ENCODE measurements at regions not wholly inside any gene's neighbourhood (a gene's known extent, or its start where the extent isn't known, plus 50 kb on each side); places are given as distances from the start of the nearest gene placed in this dataset.

- Histone ChIP-seq H3K4ac (ENCODE audit: low read depth, low read length) (no peak overlapping the region), H2AK9ac (replicated peaks; ENCODE audit: low read depth, low read length, poor library complexity) (no peak overlapping the region), H3K23ac (ENCODE audit: low read depth, low read length) (no peak overlapping the region), H3K9ac (ENCODE audit: low read depth, low read length) (no peak overlapping the region), H3K56ac (ENCODE audit: extremely low read depth, insufficient read depth, low read length) (no peak overlapping the region), H4K20me1 (ENCODE audit: insufficient read depth, low read length) (no peaks in the 10 kb centered on the region), H3K27ac (ENCODE audit: insufficient read depth, low read length) (no peak overlapping the region), H3K4me3 (ENCODE audit: insufficient read depth, low read depth, low read length) (no peak overlapping the region), H3K9me1 (ENCODE audit: insufficient read depth, low read length) (no peaks in the 10 kb centered on the region), H3K14ac (replicated peaks; ENCODE audit: low read depth, low read length) (no peak overlapping the region), H4K8ac (ENCODE audit: low read depth in 2 of 2, low read length in 2 of 2) (no peak overlapping the region), H3K27me3 (ENCODE audit: control insufficient read depth, insufficient read depth, low read length) (no peaks in the 10 kb centered on the region), H2AK5ac (ENCODE audit: low read depth, low read length) (no peak overlapping the region), H3K18ac (ENCODE audit: low read depth, low read length) (no peak overlapping the region), H2BK5ac (ENCODE audit: low read depth, low read length, poor library complexity, severe bottlenecking) (no peak overlapping the region), H2BK20ac (ENCODE audit: low read depth, low read length) (no peak overlapping the region), H3K79me1 (ENCODE audit: low read depth in 1 of 2, low read length in 2 of 2) (no peaks in the 10 kb centered on the region), H4K91ac (ENCODE audit: insufficient read depth, low read depth, low read length) (no peak overlapping the region), H4K5ac (ENCODE audit: low read depth, low read length) (no peak overlapping the region), H3K9me3 (ENCODE audit: control insufficient read depth, insufficient read depth, low read length) (peaks cover 58% of the 10 kb centered on the region), H3K36me3 (ENCODE audit: control insufficient read depth, insufficient read depth, low read length) (no peaks in the 10 kb centered on the region), H2BK15ac (ENCODE audit: low read depth, low read length) (no peak overlapping the region), H3K4me2 (ENCODE audit: low read depth, low read length) (no peak overlapping the region), H3K4me1 (ENCODE audit: control insufficient read depth, insufficient read depth, low read length) (no peaks in the 10 kb centered on the region), H2AFZ (replicated peaks; ENCODE audit: low read length, poor library complexity) (no peak overlapping the region), H2BK120ac (ENCODE audit: low read depth, low read length) (no peak overlapping the region)
- no TSS peak for BruUV-seq (replicated peaks)
- POLR2A ChIA-PET (ENCODE audit: unreplicated experiment): no interaction called here
- intact Hi-C loops (cut with micrococcal nuclease) (no loop called here), dilution Hi-C loops (cut with HindIII; ENCODE audit: low sequenced_read_pairs, unreplicated experiment) (no loop called here), in situ Hi-C loops (cut with MboI; ENCODE audit: low sequenced_read_pairs) (no loop called here)
- DNase-seq (no peak), ATAC-seq (ENCODE audit: low read depth) (no peak)
- WGBS, 2 experiments (ENCODE audit: extremely low coverage in 2 of 2, insufficient read length in 1 of 2): 73% methylated on average over 15 of the region's 30 CpGs; no CpG with 5 or more reads in 1 of the 2 experiments
- CTCF ChIA-PET: no interaction called here
- no peak for TF ChIP-seq RAD21 (IDR thresholded peaks at IDR 0.05; ENCODE audit: low read length)
- no peak for TF ChIP-seq BHLHE40 (IDR thresholded peaks at IDR 0.05; ENCODE audit: low read depth, low read length)
- no peak for TF ChIP-seq CTCF (conservative IDR thresholded peaks at IDR 0.05; ENCODE audit: low read depth, low read length)
- TF ChIP-seq FOS (IDR thresholded peaks at IDR 0.05; ENCODE audit: low read depth, low read length): no peak
- TF ChIP-seq ELK1 (IDR thresholded peaks at IDR 0.05; ENCODE audit: borderline replicate concordance, low read depth, low read length): no peak
- TF ChIP-seq NFE2L2 (IDR thresholded peaks at IDR 0.05; ENCODE audit: low read depth, low read length): no peak
- TF ChIP-seq CEBPB (IDR thresholded peaks at IDR 0.05; ENCODE audit: low read depth, low read length): no peak
- TF ChIP-seq RFX5 (IDR thresholded peaks at IDR 0.05; ENCODE audit: low read depth, low read length): no peak
Measured at GRCh38 chr22:49574205-49574880, 253.3 kb downstream of the BRD1 start.

Data from IMR-90 (cell line).